CD4-positive, alpha-beta T cell treated with Interferon alpha-2 for 1 hour (primary cell): ENCODE measurements at regions not wholly inside any gene's neighbourhood (a gene's known extent, or its start where the extent isn't known, plus 50 kb on each side); places are given as distances from the start of the nearest gene placed in this dataset.

Experiments used
- DNase-seq, 2 donors: peaks; one replicate each; pipeline ENCODE4 v3.0.0-alpha.2; 2020 to 2022

DNA sequence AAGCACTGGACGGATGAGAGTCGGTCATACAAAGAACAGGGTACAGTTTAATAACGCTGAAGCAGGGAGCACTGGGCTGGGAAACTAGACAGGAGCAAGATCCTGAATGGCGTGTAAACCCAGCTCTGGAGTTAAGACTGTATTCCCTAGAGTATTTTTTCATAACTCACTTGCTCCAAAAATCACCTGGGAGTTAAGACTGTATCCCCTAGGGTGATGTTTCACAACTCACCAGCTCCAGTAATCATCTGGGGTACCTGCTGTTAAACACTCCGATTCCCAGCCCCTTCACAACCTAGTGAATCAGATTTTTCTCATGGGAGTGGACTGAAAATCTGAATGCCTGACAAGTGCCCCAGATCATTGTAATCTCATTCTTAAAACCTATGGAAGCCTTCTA lies 123.2 kb downstream of the MAB21L3 start:
- DNase-seq = no peak

DNA sequence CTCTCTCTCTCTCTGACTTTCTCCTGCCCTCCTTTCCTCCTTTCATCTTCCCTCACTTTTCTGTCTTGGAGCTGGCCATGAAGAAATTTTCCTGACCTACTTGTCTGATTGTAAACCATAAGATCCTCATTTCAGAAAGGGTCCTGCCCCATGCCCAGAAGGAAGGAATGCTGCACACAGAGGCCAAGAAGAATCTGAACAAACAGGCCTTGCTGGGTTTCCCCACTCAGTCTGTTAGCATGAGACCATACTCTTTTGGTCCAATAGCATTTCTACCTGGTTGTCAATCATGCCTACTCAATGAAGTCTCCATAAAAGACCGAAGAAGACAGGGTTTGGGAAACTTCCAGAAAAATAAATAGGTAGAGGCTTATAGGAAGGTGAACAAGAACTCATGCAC lies 128.7 kb downstream of the MAB21L3 start:
- DNase-seq = no peak

- DNase-seq = no peak
Measured at GRCh38 chr1:116242741-116243140, 130.3 kb upstream of the ATP1A1 start.

- DNase-seq = no peak
Measured at GRCh38 chr1:116243333-116244054, 129.6 kb upstream of the ATP1A1 start.

- no peak for DNase-seq
Measured at GRCh38 chr1:116246174-116246573, 126.9 kb upstream of the ATP1A1 start.

- DNase-seq = no peak
Measured at GRCh38 chr1:116252271-116252670, 120.8 kb upstream of the ATP1A1 start.

DNA sequence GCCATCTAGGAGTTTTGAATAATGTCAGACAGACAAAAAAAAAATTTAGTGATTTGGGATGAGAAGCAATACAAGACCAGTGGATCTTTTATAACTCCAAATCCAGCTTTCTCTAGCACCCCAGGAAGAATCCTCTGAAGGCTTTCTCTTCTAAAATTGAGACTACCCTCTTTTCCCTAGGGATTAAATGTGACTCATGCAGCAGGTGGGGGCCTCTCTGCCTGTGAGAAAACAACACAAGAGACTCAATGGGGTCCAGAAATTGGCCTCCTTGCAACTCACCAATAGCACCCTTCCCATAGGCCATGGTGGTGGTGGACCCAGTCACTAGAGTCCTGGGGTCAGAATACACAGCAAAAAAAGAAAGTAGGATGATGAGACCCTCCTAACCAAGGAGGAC lies 120.3 kb upstream of the ATP1A1 start:
- no peak for DNase-seq

DNA sequence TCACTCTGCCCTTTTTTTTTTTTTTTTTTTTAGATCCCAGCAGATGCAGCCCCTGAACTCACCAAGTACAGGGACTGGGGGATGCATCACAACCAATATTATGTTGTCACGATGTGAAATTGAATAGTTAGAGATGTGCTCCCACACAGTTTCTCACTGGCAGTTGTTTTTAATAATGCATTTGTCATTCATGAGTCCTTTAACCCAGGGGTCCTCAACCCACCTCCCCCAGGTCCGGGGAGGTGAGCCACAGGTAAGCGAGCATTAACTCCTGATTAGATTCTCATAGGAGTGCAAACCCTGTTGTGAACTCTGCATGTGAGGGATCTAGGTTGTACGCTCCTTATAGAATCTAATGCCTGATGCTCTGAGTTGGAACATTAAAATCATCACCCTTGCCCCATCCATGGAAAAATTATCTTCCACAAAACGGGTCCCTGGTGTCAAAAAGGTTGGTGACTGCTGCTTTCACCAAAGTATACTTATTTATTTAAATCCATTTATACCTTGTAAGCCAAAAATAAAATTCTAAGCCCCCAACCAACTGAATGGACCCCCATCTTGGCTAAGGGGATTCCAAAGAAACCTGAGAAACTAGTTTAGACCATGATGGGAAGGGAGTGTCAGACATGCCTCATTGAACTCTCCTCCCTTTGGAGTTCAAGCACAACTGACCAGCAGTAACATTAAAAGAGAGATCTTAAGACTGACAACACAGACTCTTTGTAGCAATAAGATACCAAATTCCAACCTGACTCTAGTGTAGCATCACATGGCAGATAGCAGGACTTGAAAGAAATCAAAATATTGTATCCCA lies 119.3 kb upstream of the ATP1A1 start:
- no peak for DNase-seq

- no peak for DNase-seq
Measured at GRCh38 chr1:116254776-116255175, 118.3 kb upstream of the ATP1A1 start.

- no peak for DNase-seq
Measured at GRCh38 chr1:116255486-116256285, 117.4 kb upstream of the ATP1A1 start.

DNA sequence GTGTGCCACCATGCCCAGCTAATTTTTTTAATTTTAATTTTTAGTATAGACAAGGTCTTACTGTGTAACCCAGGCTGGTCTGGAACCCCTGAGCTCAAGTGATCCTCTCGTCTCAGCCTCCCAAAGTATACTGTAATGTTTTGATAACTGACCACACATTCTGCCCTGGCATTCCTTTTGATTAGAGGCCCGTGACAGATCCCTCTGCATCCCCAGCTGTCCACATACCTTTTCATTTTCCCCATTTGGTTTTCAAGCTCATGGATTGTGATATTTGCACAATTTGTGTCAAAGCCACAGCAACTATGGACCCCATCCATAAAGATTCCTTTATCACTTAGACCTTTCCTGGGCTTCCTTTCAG lies 116.8 kb upstream of the ATP1A1 start:
- no peak for DNase-seq

- no peak for DNase-seq
Measured at GRCh38 chr1:116256875-116257274, 116.2 kb upstream of the ATP1A1 start.

DNA sequence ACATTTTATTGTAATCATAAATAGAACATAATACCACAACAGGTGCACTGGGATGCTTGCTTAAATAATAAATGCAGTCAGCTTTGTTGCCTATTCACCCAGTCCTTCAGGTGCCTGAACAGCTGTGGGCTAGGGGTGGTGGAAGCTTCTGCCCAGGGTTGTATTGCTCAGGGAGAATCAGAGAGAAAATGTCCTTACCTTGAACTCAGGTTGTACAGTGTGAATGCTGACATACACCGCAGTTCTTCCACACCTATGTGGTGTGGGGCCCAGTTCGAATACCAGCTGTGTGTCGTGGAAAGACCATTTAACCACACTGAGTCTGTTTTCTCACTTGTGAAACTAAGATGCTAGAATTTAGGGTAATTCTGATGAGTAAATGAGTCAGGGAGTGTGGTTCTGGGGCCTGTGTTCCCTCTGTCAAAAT lies 115.7 kb upstream of the ATP1A1 start:
- DNase-seq = no peak

DNA sequence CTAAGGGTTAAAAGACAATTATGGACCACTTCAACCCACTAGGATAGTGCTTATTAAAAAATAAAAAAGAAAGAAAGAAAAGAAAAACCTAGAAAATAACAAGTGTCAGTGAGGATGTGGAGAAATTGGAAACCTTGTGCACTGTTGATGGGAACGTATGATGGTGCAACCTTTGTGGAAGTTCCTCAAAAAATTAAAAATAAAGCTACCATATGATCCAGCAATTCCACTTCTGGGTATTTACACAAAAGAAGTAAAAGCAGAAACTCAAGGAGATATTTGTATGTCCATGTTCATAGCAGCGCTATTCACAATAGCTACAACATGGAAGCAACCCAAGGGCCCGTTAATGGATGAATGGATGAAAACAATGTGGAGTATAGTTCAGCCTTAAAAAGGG lies 115.2 kb upstream of the ATP1A1 start:
- DNase-seq = no peak

DNA sequence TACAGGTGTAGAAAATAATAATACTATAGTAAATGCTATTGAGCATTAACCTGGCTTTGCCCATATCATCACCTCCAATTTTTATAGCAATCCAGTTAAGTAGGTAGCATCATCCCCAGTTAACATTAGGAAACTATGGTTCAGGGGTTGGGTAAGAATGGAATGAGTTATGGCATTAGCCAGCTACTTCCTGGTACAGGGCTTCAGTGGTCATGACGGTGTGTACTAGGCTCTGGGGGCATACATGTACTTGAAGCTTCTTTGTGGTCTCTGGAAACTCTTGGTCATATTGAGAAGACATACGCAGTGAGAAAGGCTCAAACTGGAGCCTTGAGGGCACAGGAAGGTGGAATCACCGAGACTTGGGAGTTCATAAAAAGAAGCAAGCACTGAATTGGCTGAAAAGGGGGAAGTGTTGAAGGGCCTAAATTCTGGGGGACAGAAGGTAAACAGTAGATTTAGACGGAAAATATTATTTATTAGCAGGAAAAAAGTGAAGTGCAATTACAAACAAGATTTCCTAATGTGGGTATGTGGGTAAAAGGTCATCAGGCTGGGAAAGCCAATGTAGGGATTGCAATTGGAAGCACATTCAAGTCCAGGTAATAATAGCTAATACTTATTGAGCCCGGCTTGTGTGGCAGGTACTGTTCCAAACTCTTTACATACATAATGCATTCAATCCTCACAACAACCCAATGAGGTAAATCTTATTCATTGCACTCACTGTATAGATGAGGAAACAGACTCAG lies 114.2 kb upstream of the ATP1A1 start:
- no peak for DNase-seq

- no peak for DNase-seq
Measured at GRCh38 chr1:116259663-116260062, 113.4 kb upstream of the ATP1A1 start.

GRCh38 chr1:116260115-116260514 lies 112.9 kb upstream of the ATP1A1 start:
- no peak for DNase-seq

DNA sequence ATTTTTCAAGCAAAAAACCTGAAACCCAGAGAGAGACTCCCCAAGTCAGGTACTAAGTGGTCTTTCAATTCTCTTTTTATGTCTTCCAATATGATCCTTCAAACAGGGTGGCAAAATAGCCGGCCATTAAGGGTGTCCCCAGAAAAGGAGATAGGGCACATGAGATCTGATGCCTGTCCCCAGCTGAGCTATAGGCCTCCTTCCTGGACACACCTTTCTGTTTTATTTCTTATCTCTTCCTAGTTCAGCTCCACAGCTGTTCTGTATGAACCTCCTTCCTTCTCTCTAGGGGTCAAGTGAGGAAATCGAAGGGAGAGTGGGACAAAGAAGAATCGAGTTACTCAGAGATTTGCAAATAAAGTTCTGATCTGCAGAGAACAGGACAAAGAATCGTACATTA lies 112.4 kb upstream of the ATP1A1 start:
- DNase-seq = no peak

- no peak for DNase-seq
Measured at GRCh38 chr1:116261227-116261626, 111.8 kb upstream of the ATP1A1 start.

GRCh38 chr1:116262207-116262994 lies 110.6 kb upstream of the ATP1A1 start:
- no peak for DNase-seq

DNA sequence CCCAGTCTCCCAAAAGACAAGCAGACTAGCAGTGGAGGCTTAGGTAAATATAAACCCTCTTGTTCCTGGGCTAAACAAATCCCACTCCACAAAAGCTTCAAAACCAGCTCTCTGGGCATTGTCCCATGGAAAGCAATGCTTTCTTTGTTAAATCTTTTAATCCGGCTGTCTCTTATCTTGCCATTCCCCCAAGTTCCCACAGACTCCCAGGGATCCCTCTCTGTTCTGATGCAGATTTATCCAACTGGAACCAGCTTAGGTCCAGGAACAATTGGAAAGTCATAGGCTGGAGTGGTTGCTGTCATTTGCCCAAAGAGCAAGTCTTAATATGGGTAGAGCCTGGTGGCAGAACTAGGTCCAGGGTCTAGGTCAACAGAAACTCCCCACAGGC lies 110.1 kb upstream of the ATP1A1 start:
- no peak for DNase-seq
